C4-2B (cell line): ENCODE measurements at regions not wholly inside any gene's neighbourhood (a gene's known extent, or its start where the extent isn't known, plus 50 kb on each side); places are given as distances from the start of the nearest gene placed in this dataset.

Experiments used
- ZFX ChIP-seq: fragments of 450-650 bp; IDR thresholded peaks from 2 replicates; pipeline ENCODE4 v1.6.1; 2017
- TF ChIP-seq, protein P1 (sequence below): fragments of 450-650 bp; conservative IDR thresholded peaks from 2 replicates; pipeline ENCODE4 v1.5.1; 2017; ENCODE audit warnings: mild to moderate bottlenecking

- TF ChIP-seq, protein P1, sequence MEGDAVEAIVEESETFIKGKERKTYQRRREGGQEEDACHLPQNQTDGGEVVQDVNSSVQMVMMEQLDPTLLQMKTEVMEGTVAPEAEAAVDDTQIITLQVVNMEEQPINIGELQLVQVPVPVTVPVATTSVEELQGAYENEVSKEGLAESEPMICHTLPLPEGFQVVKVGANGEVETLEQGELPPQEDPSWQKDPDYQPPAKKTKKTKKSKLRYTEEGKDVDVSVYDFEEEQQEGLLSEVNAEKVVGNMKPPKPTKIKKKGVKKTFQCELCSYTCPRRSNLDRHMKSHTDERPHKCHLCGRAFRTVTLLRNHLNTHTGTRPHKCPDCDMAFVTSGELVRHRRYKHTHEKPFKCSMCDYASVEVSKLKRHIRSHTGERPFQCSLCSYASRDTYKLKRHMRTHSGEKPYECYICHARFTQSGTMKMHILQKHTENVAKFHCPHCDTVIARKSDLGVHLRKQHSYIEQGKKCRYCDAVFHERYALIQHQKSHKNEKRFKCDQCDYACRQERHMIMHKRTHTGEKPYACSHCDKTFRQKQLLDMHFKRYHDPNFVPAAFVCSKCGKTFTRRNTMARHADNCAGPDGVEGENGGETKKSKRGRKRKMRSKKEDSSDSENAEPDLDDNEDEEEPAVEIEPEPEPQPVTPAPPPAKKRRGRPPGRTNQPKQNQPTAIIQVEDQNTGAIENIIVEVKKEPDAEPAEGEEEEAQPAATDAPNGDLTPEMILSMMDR = no peak
- no peak for TF ChIP-seq ZFX
These were observed 384.5 kb upstream of the IL12A start for GRCh38 chr3:159604151-159604581.
